Activated naive CD8-positive, alpha-beta T cell treated with anti-CD3 and anti-CD28 coated beads, Interleukin-2, amount 10 ng/mL, durations not matched to agents 7 days and 5 days (primary cell): ENCODE measurements at regions not wholly inside any gene's neighbourhood (a gene's known extent, or its start where the extent isn't known, plus 50 kb on each side); places are given as distances from the start of the nearest gene placed in this dataset.
A peak's percentile ranks its signal among the peaks of the same experiment; 100 is the strongest.
"Not testable (repeated sequence)": the region's sequence is repeated elsewhere in the genome, so short reads cannot be mapped to it uniquely, and the experiment has no call there.

Experiments used
- ATAC-seq: fragments of 150-1000 bp; cut with Tn5 transposase; one replicate; pipeline ENCODE4 v1.10.0; 2021; ENCODE audit warnings: low read depth, moderate library complexity
- POLR2A ChIA-PET: fragments of 350-600 bp; sonication (Branson Sonifier 250); formaldehyde crosslinking; loops from one replicate; lab custom pipeline; 2021; ENCODE audit warnings: antibody characterized with exemption; lab: Charles Lee
- DNase-seq: peaks from one replicate; pipeline ENCODE4 v3.0.0; 2021
- H3K27ac Mint-ChIP-seq: one replicate; pipeline ENCODE4 v1.8.0; 2022; ENCODE audit warnings: mild to moderate bottlenecking, mixed read lengths
- H3K27me3 Mint-ChIP-seq: one replicate; pipeline ENCODE4 v1.8.0; 2022; ENCODE audit warnings: mild to moderate bottlenecking, moderate library complexity, mixed read lengths
- H3K36me3 Mint-ChIP-seq: one replicate; pipeline ENCODE4 v1.8.0; 2021; ENCODE audit warnings: mild to moderate bottlenecking, mixed read lengths
- H3K4me1 Mint-ChIP-seq: one replicate; pipeline ENCODE4 v1.8.0; 2021; ENCODE audit warnings: mixed read lengths
- H3K4me3 Mint-ChIP-seq: one replicate; pipeline ENCODE4 v1.8.0; 2022; ENCODE audit warnings: mild to moderate bottlenecking, moderate library complexity, mixed read lengths
- H3K9me3 Mint-ChIP-seq: one replicate; pipeline ENCODE4 v1.8.0; 2021; ENCODE audit warnings: mixed read lengths

- no peak for ATAC-seq
- no peaks in the 10 kb centered on the region for H3K9me3 Mint-ChIP-seq
- no peak overlapping the region for H3K4me3 Mint-ChIP-seq
- H3K27ac Mint-ChIP-seq: no peak overlapping the region
- H3K27me3 Mint-ChIP-seq: peaks cover 4% of the 10 kb centered on the region
- POLR2A ChIA-PET: no interaction called here
- no peaks in the 10 kb centered on the region for H3K4me1 Mint-ChIP-seq
- DNase-seq: no peak
- no peaks in the 10 kb centered on the region for H3K36me3 Mint-ChIP-seq
These were observed 375.9 kb downstream of the DAD1 start for GRCh38 chr14:22213120-22213519.

GRCh38 chr14:22210906-22211305 lies 378.1 kb downstream of the DAD1 start:
- Mint-ChIP-seq H3K4me3 (no peak overlapping the region), H3K4me1 (no peaks in the 10 kb centered on the region), H3K36me3 (no peaks in the 10 kb centered on the region), H3K9me3 (no peaks in the 10 kb centered on the region), H3K27me3 (peaks cover 4% of the 10 kb centered on the region), H3K27ac (no peak overlapping the region)
- DNase-seq: no peak
- POLR2A ChIA-PET: no interaction called here
- no peak for ATAC-seq

GRCh38 chr14:22210026-22210425 lies 379.0 kb downstream of the DAD1 start:
- peaks cover 4% of the 10 kb centered on the region for H3K27me3 Mint-ChIP-seq
- POLR2A ChIA-PET: no interaction called here
- ATAC-seq (no peak), DNase-seq (no peak)
- no peak overlapping the region for H3K27ac Mint-ChIP-seq
- H3K36me3 Mint-ChIP-seq: no peaks in the 10 kb centered on the region
- no peaks in the 10 kb centered on the region for H3K4me1 Mint-ChIP-seq
- H3K4me3 Mint-ChIP-seq: no peak overlapping the region
- no peaks in the 10 kb centered on the region for H3K9me3 Mint-ChIP-seq

GRCh38 chr14:22203036-22203435 lies 386.0 kb downstream of the DAD1 start:
- H3K4me3 Mint-ChIP-seq: peak overlapping the region; percentile 81
- H3K27ac Mint-ChIP-seq: peak overlapping the region; percentile 82
- no peaks in the 10 kb centered on the region for H3K27me3 Mint-ChIP-seq
- no peaks in the 10 kb centered on the region for H3K36me3 Mint-ChIP-seq
- ATAC-seq (no peak), DNase-seq (no peak)
- POLR2A ChIA-PET: interaction anchor here (0.9 to 1.4 kb wide), 2 partner anchors 32 to 563 kb away, joined by 3 read pairs; partner anchors contain the start of gene OXA1L
- H3K4me1 Mint-ChIP-seq: no peaks in the 10 kb centered on the region
- no peaks in the 10 kb centered on the region for H3K9me3 Mint-ChIP-seq

GRCh38 chr14:22202313-22202712 lies 386.7 kb downstream of the DAD1 start:
- Mint-ChIP-seq H3K4me1 (no peaks in the 10 kb centered on the region), H3K36me3 (no peaks in the 10 kb centered on the region), H3K9me3 (no peaks in the 10 kb centered on the region), H3K27me3 (no peaks in the 10 kb centered on the region), H3K27ac (peak overlapping the region; percentile 82), H3K4me3 (peak overlapping the region; percentile 81)
- POLR2A ChIA-PET: interaction anchor here (0.9 to 1.4 kb wide), 2 partner anchors 31 to 564 kb away, joined by 3 read pairs; partner anchors contain the start of gene OXA1L
- DNase-seq (no peak), ATAC-seq (peak; percentile 56)

GRCh38 chr14:22200977-22201605 lies 387.9 kb downstream of the DAD1 start:
- H3K27me3 Mint-ChIP-seq: no peaks in the 10 kb centered on the region
- POLR2A ChIA-PET: interaction anchor here (0.7 to 1.4 kb wide), 2 partner anchors 23 to 355 kb away, joined by 3 to 4 read pairs; no protein-coding TSS in a partner anchor
- H3K27ac Mint-ChIP-seq: no peak overlapping the region
- no peak overlapping the region for H3K4me3 Mint-ChIP-seq
- ATAC-seq: peak; percentile 36
- no peaks in the 10 kb centered on the region for H3K9me3 Mint-ChIP-seq
- no peaks in the 10 kb centered on the region for H3K36me3 Mint-ChIP-seq
- no peaks in the 10 kb centered on the region for H3K4me1 Mint-ChIP-seq
- DNase-seq: no peak

- H3K4me1 Mint-ChIP-seq, DNase-seq, H3K27ac Mint-ChIP-seq, H3K27me3 Mint-ChIP-seq, ATAC-seq, H3K9me3 Mint-ChIP-seq, H3K4me3 Mint-ChIP-seq, H3K36me3 Mint-ChIP-seq, POLR2A ChIA-PET: not testable (repeated sequence)
These were observed 388.9 kb downstream of the DAD1 start for GRCh38 chr14:22200131-22200530.

- POLR2A ChIA-PET: no interaction called here
- Mint-ChIP-seq H3K4me1 (no peaks in the 10 kb centered on the region), H3K27me3 (no peaks in the 10 kb centered on the region), H3K4me3 (no peak overlapping the region), H3K9me3 (no peaks in the 10 kb centered on the region), H3K27ac (no peak overlapping the region), H3K36me3 (no peaks in the 10 kb centered on the region)
- no peak for DNase-seq
- ATAC-seq: no peak
These were observed 394.4 kb downstream of the DAD1 start for GRCh38 chr14:22194664-22195063.

- ATAC-seq (no peak), DNase-seq (no peak)
- Mint-ChIP-seq H3K9me3 (no peaks in the 10 kb centered on the region), H3K27me3 (no peaks in the 10 kb centered on the region), H3K27ac (no peak overlapping the region), H3K36me3 (no peaks in the 10 kb centered on the region), H3K4me3 (no peak overlapping the region), H3K4me1 (no peaks in the 10 kb centered on the region)
- POLR2A ChIA-PET: no interaction called here
These were observed 398.4 kb downstream of the DAD1 start for GRCh38 chr14:22190411-22191191.

GRCh38 chr14:22189881-22190280 lies 399.1 kb downstream of the DAD1 start:
- H3K27ac Mint-ChIP-seq: no peak overlapping the region
- no peaks in the 10 kb centered on the region for H3K4me1 Mint-ChIP-seq
- H3K27me3 Mint-ChIP-seq: no peaks in the 10 kb centered on the region
- ATAC-seq (no peak), DNase-seq (no peak)
- POLR2A ChIA-PET: no interaction called here
- no peaks in the 10 kb centered on the region for H3K36me3 Mint-ChIP-seq
- no peaks in the 10 kb centered on the region for H3K9me3 Mint-ChIP-seq
- H3K4me3 Mint-ChIP-seq: no peak overlapping the region

- Mint-ChIP-seq H3K36me3 (no peaks in the 10 kb centered on the region), H3K4me1 (no peaks in the 10 kb centered on the region), H3K27me3 (no peaks in the 10 kb centered on the region), H3K27ac (no peak overlapping the region), H3K9me3 (no peaks in the 10 kb centered on the region), H3K4me3 (no peak overlapping the region)
- DNase-seq (no peak), ATAC-seq (no peak)
- POLR2A ChIA-PET: no interaction called here
These were observed 400.7 kb downstream of the DAD1 start for GRCh38 chr14:22188318-22188717.

GRCh38 chr14:22185789-22186188 lies 403.2 kb downstream of the DAD1 start:
- Mint-ChIP-seq H3K36me3 (no peaks in the 10 kb centered on the region), H3K4me1 (no peaks in the 10 kb centered on the region), H3K27ac (no peak overlapping the region), H3K27me3 (no peaks in the 10 kb centered on the region), H3K9me3 (no peaks in the 10 kb centered on the region), H3K4me3 (no peak overlapping the region)
- ATAC-seq: no peak
- POLR2A ChIA-PET: no interaction called here
- DNase-seq: no peak

- no peaks in the 10 kb centered on the region for H3K9me3 Mint-ChIP-seq
These were observed 403.8 kb downstream of the DAD1 start for GRCh38 chr14:22185191-22185590.

GRCh38 chr14:22184830-22185168 lies 404.2 kb downstream of the DAD1 start:
- no peaks in the 10 kb centered on the region for H3K9me3 Mint-ChIP-seq
- no peak overlapping the region for H3K27ac Mint-ChIP-seq
- no peaks in the 10 kb centered on the region for H3K4me1 Mint-ChIP-seq
- no peak overlapping the region for H3K4me3 Mint-ChIP-seq
- POLR2A ChIA-PET: no interaction called here
- no peaks in the 10 kb centered on the region for H3K27me3 Mint-ChIP-seq
- no peak for DNase-seq
- H3K36me3 Mint-ChIP-seq: no peaks in the 10 kb centered on the region
- ATAC-seq: no peak

More at GRCh38 chr14:22185191-22185590, 403.8 kb downstream of the DAD1 start:
- POLR2A ChIA-PET: no interaction called here
- H3K27ac Mint-ChIP-seq: no peak overlapping the region
- ATAC-seq (no peak), DNase-seq (no peak)
- no peaks in the 10 kb centered on the region for H3K27me3 Mint-ChIP-seq
- no peak overlapping the region for H3K4me3 Mint-ChIP-seq
- no peaks in the 10 kb centered on the region for H3K4me1 Mint-ChIP-seq
- no peaks in the 10 kb centered on the region for H3K36me3 Mint-ChIP-seq
